ENCODE measurements at regions not wholly inside any gene's neighbourhood (a gene's known extent, or its start where the extent isn't known, plus 50 kb on each side); places are given as distances from the start of the nearest gene placed in this dataset.

GRCh38 chr12:56840922-56841321, 77.8 kb downstream of the HSD17B6 start:
- no peak for TF ChIP-seq POLR2A (IDR thresholded peaks at IDR 0.05; ENCODE audit: low read depth, low read length)
- TF ChIP-seq NFE2L2 (IDR thresholded peaks at IDR 0.05; ENCODE audit: low read depth, low read length) = no peak
- no peak for TF ChIP-seq CTCF (conservative IDR thresholded peaks at IDR 0.05; ENCODE audit: low read depth, low read length)
- TF ChIP-seq SMC3 (IDR thresholded peaks at IDR 0.05; ENCODE audit: low read depth, low read length) = no peak
- no peak for TF ChIP-seq CHD1 (IDR thresholded peaks at IDR 0.05; ENCODE audit: low read depth, low read length)
- TF ChIP-seq ELK1 (IDR thresholded peaks at IDR 0.05; ENCODE audit: borderline replicate concordance, low read depth, low read length) = no peak
